Colonic mucosa (tissue), 4 donors: ENCODE measurements at regions not wholly inside any gene's neighbourhood (a gene's known extent, or its start where the extent isn't known, plus 50 kb on each side); places are given as distances from the start of the nearest gene placed in this dataset.

Experiments used
- DNase-seq: peaks from one replicate; pipeline ENCODE4 v3.0.0-alpha.2; 2020
- H3K27ac ChIP-seq: fragments of 200-600 bp; one replicate; pipeline ENCODE4 v1.8.0; 2021
- H3K27me3 ChIP-seq: fragments of 200-600 bp; one replicate; pipeline ENCODE4 v1.8.0; 2021
- H3K36me3 ChIP-seq: fragments of 200-600 bp; one replicate; pipeline ENCODE4 v1.8.0; 2021
- H3K4me1 ChIP-seq: fragments of 200-600 bp; one replicate; pipeline ENCODE4 v1.8.0; 2021; ENCODE audit warnings: mild to moderate bottlenecking
- H3K4me3 ChIP-seq: fragments of 200-600 bp; one replicate; pipeline ENCODE4 v1.8.0; 2021
- H3K9ac ChIP-seq, 2 donors: one replicate each; pipeline ENCODE4 v1.7.0; 2013; ENCODE audit warnings: control low read depth in 2 of 2, low read depth in 2 of 2, low read length in 2 of 2
- H3K9me3 ChIP-seq: fragments of 200-600 bp; one replicate; pipeline ENCODE4 v1.8.0; 2021
- intact Hi-C: fragments of 100-400 bp; cut with DNase I; formaldehyde crosslinking; loops from one replicate; pipeline ENCODE4 v1.14.1; 2022
- TF ChIP-seq, protein P1 (sequence below): fragments of 200-600 bp; IDR thresholded peaks from one replicate; pipeline ENCODE4 v1.8.0; 2022; ENCODE audit warnings: antibody characterized with exemption, mild to moderate bottlenecking
- donor health status: healthy.
- donor health status: DM: no; HTN: no; CAD: no.
- donor health status: DM: no; HTN: no; CAD: no.

DNA sequence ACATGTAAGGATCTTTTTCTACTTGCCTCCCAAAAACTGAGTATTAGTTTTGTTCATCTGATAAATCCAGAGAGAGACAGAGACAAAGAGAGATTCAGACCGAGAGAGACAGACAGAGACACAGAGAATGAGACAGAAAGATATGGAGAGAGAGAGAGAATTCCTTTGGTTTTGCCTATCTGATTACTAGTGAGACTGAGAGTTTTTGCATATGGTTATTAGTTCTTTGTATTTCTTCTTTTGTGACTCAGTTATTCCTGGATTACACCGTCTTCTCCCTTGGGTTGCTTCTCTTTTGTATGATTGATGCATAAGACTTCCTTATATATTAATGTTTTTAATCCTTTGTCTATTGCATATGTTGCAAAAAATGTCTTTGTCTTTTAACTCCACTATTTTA, 91.2 kb upstream of the SPATA31C2 start:
- H3K27ac ChIP-seq: no peak overlapping the region
- no peak overlapping the region for H3K4me3 ChIP-seq
- no peaks in the 10 kb centered on the region for H3K36me3 ChIP-seq
- no peak overlapping the region for H3K9ac ChIP-seq
- TF ChIP-seq, protein P1, sequence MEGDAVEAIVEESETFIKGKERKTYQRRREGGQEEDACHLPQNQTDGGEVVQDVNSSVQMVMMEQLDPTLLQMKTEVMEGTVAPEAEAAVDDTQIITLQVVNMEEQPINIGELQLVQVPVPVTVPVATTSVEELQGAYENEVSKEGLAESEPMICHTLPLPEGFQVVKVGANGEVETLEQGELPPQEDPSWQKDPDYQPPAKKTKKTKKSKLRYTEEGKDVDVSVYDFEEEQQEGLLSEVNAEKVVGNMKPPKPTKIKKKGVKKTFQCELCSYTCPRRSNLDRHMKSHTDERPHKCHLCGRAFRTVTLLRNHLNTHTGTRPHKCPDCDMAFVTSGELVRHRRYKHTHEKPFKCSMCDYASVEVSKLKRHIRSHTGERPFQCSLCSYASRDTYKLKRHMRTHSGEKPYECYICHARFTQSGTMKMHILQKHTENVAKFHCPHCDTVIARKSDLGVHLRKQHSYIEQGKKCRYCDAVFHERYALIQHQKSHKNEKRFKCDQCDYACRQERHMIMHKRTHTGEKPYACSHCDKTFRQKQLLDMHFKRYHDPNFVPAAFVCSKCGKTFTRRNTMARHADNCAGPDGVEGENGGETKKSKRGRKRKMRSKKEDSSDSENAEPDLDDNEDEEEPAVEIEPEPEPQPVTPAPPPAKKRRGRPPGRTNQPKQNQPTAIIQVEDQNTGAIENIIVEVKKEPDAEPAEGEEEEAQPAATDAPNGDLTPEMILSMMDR: no peak
- intact Hi-C loops: loop anchor here (10.0 kb wide), 1 partner anchor 55 kb away; no protein-coding TSS in a partner anchor
- H3K9me3 ChIP-seq: no peaks in the 10 kb centered on the region
- no peak for DNase-seq
- no peaks in the 10 kb centered on the region for H3K4me1 ChIP-seq
- no peaks in the 10 kb centered on the region for H3K27me3 ChIP-seq

DNA sequence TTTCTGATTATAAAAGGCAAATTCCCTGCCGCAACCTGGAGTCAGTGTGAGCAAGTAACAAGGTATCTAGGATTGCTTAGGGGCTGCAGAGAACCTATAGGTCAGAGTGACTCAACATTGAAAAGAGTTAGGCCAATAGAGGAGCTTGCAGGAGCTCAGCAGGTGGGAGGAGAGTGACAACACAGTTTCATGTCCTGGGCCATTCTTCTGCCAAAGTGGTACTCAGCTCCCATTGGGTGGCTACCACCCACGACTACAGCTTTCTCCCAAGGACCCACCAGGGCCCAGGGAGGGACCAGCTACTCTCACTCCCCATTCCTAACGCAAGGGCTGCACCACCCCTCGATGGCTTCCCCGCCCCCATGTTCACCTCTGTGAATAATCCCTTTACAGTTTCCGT, 86.7 kb upstream of the SPATA31C2 start:
- Histone ChIP-seq H3K4me1 (no peaks in the 10 kb centered on the region), H3K27me3 (no peaks in the 10 kb centered on the region), H3K9ac (no peak overlapping the region), H3K9me3 (no peaks in the 10 kb centered on the region), H3K36me3 (no peaks in the 10 kb centered on the region), H3K27ac (no peak overlapping the region), H3K4me3 (no peak overlapping the region)
- TF ChIP-seq, protein P1: no peak
- DNase-seq: no peak
- intact Hi-C loops: loop anchor here (10.0 kb wide), 1 partner anchor 60 kb away; no protein-coding TSS in a partner anchor

DNA sequence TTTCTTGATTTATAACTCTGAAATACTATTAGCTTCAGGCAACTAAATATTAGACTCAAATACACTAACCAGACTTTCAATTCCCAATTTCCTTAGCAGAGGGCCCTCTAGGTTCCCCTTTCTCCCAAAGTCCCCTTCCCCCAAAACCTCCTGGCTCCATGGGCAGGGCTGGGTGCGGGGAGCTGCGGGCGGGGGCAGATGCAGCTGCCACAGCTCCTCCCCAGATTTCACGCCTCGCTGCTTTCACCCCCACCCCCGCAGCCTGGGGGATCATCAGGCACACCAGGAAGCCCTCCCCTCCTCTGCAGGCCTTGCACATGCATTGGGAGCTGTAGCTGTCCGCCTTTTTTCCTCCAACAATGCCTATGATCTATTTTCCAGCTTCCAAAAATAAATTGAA, 82.8 kb upstream of the SPATA31C2 start:
- H3K4me3 ChIP-seq: no peak overlapping the region
- no peaks in the 10 kb centered on the region for H3K9me3 ChIP-seq
- H3K4me1 ChIP-seq: no peaks in the 10 kb centered on the region
- no peak overlapping the region for H3K27ac ChIP-seq
- intact Hi-C loops: loop anchor here (10.0 kb wide), 1 partner anchor 64 kb away; no protein-coding TSS in a partner anchor
- no peak for DNase-seq
- H3K27me3 ChIP-seq: no peaks in the 10 kb centered on the region
- H3K9ac ChIP-seq: no peak overlapping the region
- TF ChIP-seq, protein P1: no peak
- no peaks in the 10 kb centered on the region for H3K36me3 ChIP-seq

DNA sequence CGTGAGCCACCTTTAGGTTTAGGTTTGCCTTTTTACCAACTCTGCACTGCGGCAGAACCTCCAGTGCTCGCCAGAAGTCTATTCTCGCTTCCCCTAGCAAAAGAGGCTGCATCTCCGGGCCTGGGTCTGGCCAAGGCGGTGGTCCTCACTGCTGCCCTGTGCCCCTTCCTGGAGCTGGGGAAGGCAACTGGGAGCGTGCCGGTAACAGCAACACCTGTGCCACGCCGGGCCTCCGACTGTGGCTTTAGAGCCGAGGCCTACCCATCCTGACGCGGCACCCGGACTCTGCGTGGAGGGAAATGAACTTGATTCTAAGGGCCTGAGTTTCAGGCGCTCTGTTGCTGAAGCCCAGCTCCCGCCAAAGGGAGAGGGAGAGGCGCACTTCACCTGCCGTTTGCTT, 82.4 kb upstream of the SPATA31C2 start:
- Histone ChIP-seq H3K4me1 (no peaks in the 10 kb centered on the region), H3K36me3 (no peaks in the 10 kb centered on the region), H3K4me3 (no peak overlapping the region), H3K27ac (no peak overlapping the region), H3K27me3 (no peaks in the 10 kb centered on the region), H3K9me3 (no peaks in the 10 kb centered on the region), H3K9ac (no peak overlapping the region)
- TF ChIP-seq, protein P1: no peak
- DNase-seq: no peak
- intact Hi-C loops: loop anchor here (10.0 kb wide), 1 partner anchor 64 kb away; no protein-coding TSS in a partner anchor

DNA sequence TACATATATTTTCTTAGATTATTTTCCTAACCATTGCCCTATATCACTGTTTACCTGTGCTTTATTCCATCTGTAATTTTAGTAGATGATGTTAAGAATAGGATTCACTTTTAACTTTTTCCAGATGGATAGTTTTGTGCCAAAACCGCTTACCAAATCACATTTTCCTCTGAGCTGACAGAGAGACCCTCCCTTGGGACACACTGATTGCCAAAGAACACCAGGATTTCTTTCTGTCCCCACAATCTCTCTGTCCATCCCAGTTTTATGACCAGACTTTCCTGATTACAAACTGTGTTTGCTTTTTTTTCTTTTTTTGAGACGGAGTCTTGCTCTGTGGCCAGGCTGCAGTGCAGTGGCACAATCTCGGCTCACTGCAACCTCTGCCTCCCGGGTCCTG, 81.3 kb upstream of the SPATA31C2 start:
- intact Hi-C loops: no loop called here
- DNase-seq: no peak
- Histone ChIP-seq H3K27ac (no peak overlapping the region), H3K9me3 (no peaks in the 10 kb centered on the region), H3K36me3 (no peaks in the 10 kb centered on the region), H3K4me1 (no peaks in the 10 kb centered on the region), H3K27me3 (no peaks in the 10 kb centered on the region), H3K4me3 (no peak overlapping the region), H3K9ac (no peak overlapping the region)
- TF ChIP-seq, protein P1: no peak

DNA sequence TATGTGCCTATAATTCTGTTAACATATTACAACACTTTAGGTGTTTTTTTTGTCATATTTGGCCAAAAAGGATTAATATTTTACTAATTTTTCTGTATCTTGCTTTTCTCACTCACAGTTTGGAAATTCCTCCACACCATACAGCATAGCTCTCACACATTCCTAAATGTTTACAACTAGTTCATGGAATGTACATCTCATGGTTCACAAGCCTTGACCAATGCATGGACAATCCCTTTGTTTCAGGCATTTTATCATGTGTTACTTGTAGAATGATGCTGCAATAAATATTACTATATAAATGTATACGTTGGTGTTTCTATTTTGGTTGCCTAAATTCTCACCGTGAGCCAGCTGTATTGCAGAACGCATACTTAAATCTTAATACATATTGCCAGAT, 80.5 kb upstream of the SPATA31C2 start:
- no peaks in the 10 kb centered on the region for H3K9me3 ChIP-seq
- no peaks in the 10 kb centered on the region for H3K27me3 ChIP-seq
- intact Hi-C loops: no loop called here
- H3K9ac ChIP-seq: no peak overlapping the region
- H3K36me3 ChIP-seq: no peaks in the 10 kb centered on the region
- no peaks in the 10 kb centered on the region for H3K4me1 ChIP-seq
- DNase-seq: no peak
- H3K4me3 ChIP-seq: no peak overlapping the region
- H3K27ac ChIP-seq: no peak overlapping the region
- TF ChIP-seq, protein P1: no peak
